NB4 (cell line): ENCODE measurements at regions not wholly inside any gene's neighbourhood (a gene's known extent, or its start where the extent isn't known, plus 50 kb on each side); places are given as distances from the start of the nearest gene placed in this dataset.

Experiments
- DNase-seq: peaks from one replicate; pipeline ENCODE4 v3.0.0; 2010; ENCODE audit warnings: low read depth
- H3K4me3 ChIP-seq: one replicate; pipeline ENCODE4 v1.5.1; 2011; ENCODE audit warnings: mild to moderate bottlenecking, low read depth, low read length, moderate library complexity
- MYC ChIP-seq: IDR thresholded peaks from 2 replicates; pipeline ENCODE4 v1.6.1; 2011; ENCODE audit warnings: low read depth, low read length
- POLR2A ChIP-seq: IDR thresholded peaks from 2 replicates; pipeline ENCODE4 v1.6.1; 2011; ENCODE audit warnings: mild to moderate bottlenecking; ENCODE audit not compliant: insufficient read length; ENCODE audit errors: extremely low read depth
- TF ChIP-seq, protein P1 (sequence below): IDR thresholded peaks from 2 replicates; pipeline ENCODE4 v1.6.1; 2011; ENCODE audit warnings: low read depth, low read length
- TF ChIP-seq, protein P2 (sequence below): IDR thresholded peaks from one replicate; pipeline ENCODE4 v1.5.1; 2012; ENCODE audit warnings: low read depth, low read length

DNA sequence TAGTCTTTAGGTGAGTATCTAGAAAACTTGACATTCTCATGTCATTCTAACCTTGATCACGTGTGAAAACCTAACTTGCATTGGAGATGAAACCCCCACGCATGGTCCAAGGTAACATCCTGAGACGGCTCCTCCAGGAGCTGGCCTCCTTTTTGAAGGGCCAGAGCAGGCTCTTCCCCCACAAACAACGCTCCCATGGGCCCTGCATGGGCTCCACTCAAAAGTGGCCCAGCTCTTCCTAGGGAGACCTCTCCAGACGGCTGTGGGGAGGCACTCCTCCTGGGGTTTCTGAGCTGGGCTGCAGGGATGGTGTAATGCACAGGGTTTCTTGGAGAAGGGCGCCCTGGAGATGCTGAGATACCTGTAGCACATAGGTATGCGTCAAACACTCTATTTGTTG, 296.2 kb upstream of the IRX1 start:
- no peak overlapping the region for H3K4me3 ChIP-seq
- DNase-seq = no peak
- TF ChIP-seq POLR2A (no peak), MYC (no peak)
- TF ChIP-seq, protein P1, sequence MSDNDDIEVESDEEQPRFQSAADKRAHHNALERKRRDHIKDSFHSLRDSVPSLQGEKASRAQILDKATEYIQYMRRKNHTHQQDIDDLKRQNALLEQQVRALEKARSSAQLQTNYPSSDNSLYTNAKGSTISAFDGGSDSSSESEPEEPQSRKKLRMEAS = no peak
- TF ChIP-seq, protein P2, sequence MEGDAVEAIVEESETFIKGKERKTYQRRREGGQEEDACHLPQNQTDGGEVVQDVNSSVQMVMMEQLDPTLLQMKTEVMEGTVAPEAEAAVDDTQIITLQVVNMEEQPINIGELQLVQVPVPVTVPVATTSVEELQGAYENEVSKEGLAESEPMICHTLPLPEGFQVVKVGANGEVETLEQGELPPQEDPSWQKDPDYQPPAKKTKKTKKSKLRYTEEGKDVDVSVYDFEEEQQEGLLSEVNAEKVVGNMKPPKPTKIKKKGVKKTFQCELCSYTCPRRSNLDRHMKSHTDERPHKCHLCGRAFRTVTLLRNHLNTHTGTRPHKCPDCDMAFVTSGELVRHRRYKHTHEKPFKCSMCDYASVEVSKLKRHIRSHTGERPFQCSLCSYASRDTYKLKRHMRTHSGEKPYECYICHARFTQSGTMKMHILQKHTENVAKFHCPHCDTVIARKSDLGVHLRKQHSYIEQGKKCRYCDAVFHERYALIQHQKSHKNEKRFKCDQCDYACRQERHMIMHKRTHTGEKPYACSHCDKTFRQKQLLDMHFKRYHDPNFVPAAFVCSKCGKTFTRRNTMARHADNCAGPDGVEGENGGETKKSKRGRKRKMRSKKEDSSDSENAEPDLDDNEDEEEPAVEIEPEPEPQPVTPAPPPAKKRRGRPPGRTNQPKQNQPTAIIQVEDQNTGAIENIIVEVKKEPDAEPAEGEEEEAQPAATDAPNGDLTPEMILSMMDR = no peak

DNA sequence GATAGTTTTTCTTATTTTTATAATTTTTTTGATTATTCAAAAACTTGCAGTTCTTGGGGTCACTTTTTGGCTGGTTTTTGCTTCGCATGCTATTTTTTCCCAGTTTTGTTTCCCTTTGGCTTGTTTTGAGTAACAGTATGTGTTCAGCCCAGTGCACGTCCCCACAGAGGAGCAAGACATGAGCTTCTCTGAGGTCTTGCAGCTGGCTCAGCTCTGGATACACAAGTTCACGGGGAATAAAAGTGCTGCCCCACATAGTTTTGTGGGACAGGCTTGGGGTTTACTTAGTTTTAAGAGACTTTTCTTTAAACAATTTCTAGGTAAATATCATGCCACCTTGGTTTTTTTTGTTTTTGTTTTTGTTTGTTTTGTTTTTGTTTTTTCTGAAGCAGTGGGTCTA, 297.8 kb upstream of the IRX1 start:
- no peak for DNase-seq
- TF ChIP-seq, protein P2 = no peak
- TF ChIP-seq MYC = no peak
- no peak overlapping the region for H3K4me3 ChIP-seq

DNA sequence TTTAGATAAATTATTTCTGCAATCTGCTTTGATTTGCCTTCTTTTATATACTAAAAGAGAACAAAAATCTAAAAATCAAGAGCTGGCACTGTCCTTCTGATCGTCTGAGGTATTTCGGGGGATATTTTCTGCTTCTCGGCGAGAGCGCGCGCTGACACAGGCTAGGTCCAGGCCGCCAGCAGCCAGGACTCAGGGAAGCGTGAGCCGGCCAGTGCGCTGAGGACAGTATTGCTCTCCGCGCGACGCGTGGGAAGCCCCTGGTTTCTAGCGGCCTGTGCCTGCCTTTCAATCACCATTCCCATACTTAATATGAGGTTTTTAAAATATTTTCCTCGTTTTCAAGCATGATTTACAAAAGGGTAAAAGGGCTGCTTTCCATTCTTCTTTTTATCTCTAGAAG, 307.3 kb upstream of the IRX1 start:
- TF ChIP-seq POLR2A (no peak), MYC (no peak)
- TF ChIP-seq, protein P1 = no peak
- TF ChIP-seq, protein P2 = no peak
- H3K4me3 ChIP-seq = no peak overlapping the region
- no peak for DNase-seq

DNA sequence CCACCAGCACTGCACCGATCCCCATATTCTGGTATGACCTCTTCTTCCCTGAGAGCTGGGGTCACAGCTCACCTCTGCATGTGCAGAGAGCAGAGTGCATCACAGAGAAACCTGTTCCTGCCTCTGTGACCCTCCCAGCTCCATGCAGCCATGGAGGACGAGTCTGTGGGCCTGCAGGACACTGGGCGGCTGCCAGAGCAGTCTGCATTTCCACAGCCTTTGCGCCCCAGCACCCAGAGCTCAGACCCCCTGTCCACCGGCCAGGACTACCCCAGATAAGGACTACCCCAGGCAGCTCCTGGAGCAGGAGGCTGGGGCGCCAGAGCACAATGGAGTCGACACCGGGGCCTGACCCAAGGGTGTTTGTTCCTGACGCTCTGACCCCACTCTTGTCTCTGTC, 308.1 kb upstream of the IRX1 start:
- TF ChIP-seq MYC (no peak), POLR2A (no peak)
- TF ChIP-seq, protein P1 = no peak
- TF ChIP-seq, protein P2 = no peak

DNA sequence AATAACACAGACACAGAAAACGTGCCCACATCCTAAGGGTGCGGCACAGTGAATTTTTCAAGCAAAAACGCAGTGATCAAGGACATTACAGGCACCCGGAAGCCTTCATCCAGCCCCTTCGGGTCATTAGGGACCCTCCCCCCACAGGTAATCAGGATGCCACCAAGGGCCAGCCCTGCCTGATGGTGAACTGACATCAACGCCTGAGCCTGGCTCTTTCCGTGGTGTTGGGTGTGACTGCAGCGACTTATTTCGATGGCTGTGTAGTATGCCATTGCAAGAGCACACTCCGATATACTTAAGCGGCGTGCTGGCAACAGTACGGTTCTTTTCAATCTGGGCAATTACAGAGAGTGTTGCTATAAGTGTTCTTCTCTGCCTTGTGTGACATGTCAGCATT, 310.0 kb upstream of the IRX1 start:
- TF ChIP-seq, protein P2 = no peak
- no peak for TF ChIP-seq MYC
- TF ChIP-seq, protein P1 = no peak
- no peak for TF ChIP-seq POLR2A
- no peak overlapping the region for H3K4me3 ChIP-seq
- no peak for DNase-seq

More for the DNA sequence above, 308.1 kb upstream of the IRX1 start:
- no peak for DNase-seq
- H3K4me3 ChIP-seq = no peak overlapping the region

DNA sequence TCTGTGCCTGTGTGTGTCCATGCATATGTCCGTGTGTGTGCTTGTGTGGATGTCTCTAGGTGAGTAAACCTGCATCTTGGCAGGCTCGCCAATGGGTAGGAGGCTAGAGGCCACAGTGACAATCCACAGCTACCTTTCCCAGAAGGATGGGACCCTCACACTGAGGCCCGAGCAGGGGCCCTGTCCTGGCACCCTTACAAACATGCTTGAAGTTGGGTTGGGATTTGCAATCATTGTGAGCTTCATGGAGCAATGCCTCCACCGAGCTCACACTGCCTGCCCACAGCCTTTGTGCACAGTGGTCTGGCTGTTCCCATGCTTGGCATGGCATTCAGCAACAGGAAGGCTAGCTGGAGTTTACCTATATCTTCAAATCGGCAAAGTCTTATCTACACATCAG, 311.1 kb upstream of the IRX1 start:
- no peak overlapping the region for H3K4me3 ChIP-seq
- no peak for DNase-seq
- TF ChIP-seq MYC (no peak), POLR2A (no peak)
- TF ChIP-seq, protein P2 = no peak
- TF ChIP-seq, protein P1 = no peak
